ENCODE measurements at regions not wholly inside any gene's neighbourhood (a gene's known extent, or its start where the extent isn't known, plus 50 kb on each side); places are given as distances from the start of the nearest gene placed in this dataset.

- TF ChIP-seq POLR2A (IDR thresholded peaks at IDR 0.05; ENCODE audit: low read length) = no peak
- DNase-seq = no peak
These were observed 131.1 kb upstream of the NCAM1 start for GRCh38 chr11:112829971-112830654.

- no peak for DNase-seq
- TF ChIP-seq GATA1 (IDR thresholded peaks at IDR 0.05; ENCODE audit: low read depth, low read length) (no peak), POLR2A (IDR thresholded peaks at IDR 0.05; ENCODE audit: low read length) (no peak)
These were observed 130.2 kb upstream of the NCAM1 start for GRCh38 chr11:112831041-112831440.

GRCh38 chr11:112831969-112832766 is 129.1 kb upstream of the NCAM1 start:
- DNase-seq = no peak
- TF ChIP-seq GATA1 (IDR thresholded peaks at IDR 0.05; ENCODE audit: low read depth, low read length) (no peak), POLR2A (IDR thresholded peaks at IDR 0.05; ENCODE audit: low read length) (no peak)

- TF ChIP-seq POLR2A (IDR thresholded peaks at IDR 0.05; ENCODE audit: low read length) = no peak
- no peak for DNase-seq
These were observed 126.9 kb upstream of the NCAM1 start for GRCh38 chr11:112834277-112834755.

- DNase-seq = no peak
- TF ChIP-seq POLR2A (IDR thresholded peaks at IDR 0.05; ENCODE audit: low read length) (no peak), GATA1 (IDR thresholded peaks at IDR 0.05; ENCODE audit: low read depth, low read length) (no peak)
These were observed 125.5 kb upstream of the NCAM1 start for GRCh38 chr11:112835591-112836255.

- TF ChIP-seq GATA1 (IDR thresholded peaks at IDR 0.05; ENCODE audit: low read depth, low read length) (no peak), POLR2A (IDR thresholded peaks at IDR 0.05; ENCODE audit: low read length) (no peak)
- no peak for DNase-seq
These were observed 125.0 kb upstream of the NCAM1 start for GRCh38 chr11:112836256-112836602.

- DNase-seq = no peak
- TF ChIP-seq GATA1 (IDR thresholded peaks at IDR 0.05; ENCODE audit: low read depth, low read length) = no peak
- TF ChIP-seq POLR2A (IDR thresholded peaks at IDR 0.05; ENCODE audit: low read length) = no peak
These were observed 123.9 kb upstream of the NCAM1 start for GRCh38 chr11:112837162-112837826.

- TF ChIP-seq POLR2A (IDR thresholded peaks at IDR 0.05; ENCODE audit: low read length) = no peak
- no peak for TF ChIP-seq GATA1 (IDR thresholded peaks at IDR 0.05; ENCODE audit: low read depth, low read length)
- DNase-seq = no peak
These were observed 122.2 kb upstream of the NCAM1 start for GRCh38 chr11:112839051-112839450.

GRCh38 chr11:112841729-112842128 is 119.5 kb upstream of the NCAM1 start:
- TF ChIP-seq GATA1 (IDR thresholded peaks at IDR 0.05; ENCODE audit: low read depth, low read length) (no peak), POLR2A (IDR thresholded peaks at IDR 0.05; ENCODE audit: low read length) (no peak)
- DNase-seq = no peak

GRCh38 chr11:112842151-112842550 is 119.1 kb upstream of the NCAM1 start:
- TF ChIP-seq POLR2A (IDR thresholded peaks at IDR 0.05; ENCODE audit: low read length) = no peak
- no peak for TF ChIP-seq GATA1 (IDR thresholded peaks at IDR 0.05; ENCODE audit: low read depth, low read length)
- DNase-seq = no peak

GRCh38 chr11:112844517-112844916 is 116.7 kb upstream of the NCAM1 start:
- TF ChIP-seq POLR2A (IDR thresholded peaks at IDR 0.05; ENCODE audit: low read length) = no peak
- no peak for TF ChIP-seq GATA1 (IDR thresholded peaks at IDR 0.05; ENCODE audit: low read depth, low read length)
- DNase-seq = no peak

GRCh38 chr11:112847568-112847967 is 113.7 kb upstream of the NCAM1 start:
- DNase-seq = no peak
- TF ChIP-seq POLR2A (IDR thresholded peaks at IDR 0.05; ENCODE audit: low read length) (no peak), GATA1 (IDR thresholded peaks at IDR 0.05; ENCODE audit: low read depth, low read length) (no peak)

GRCh38 chr11:112852143-112852866 is 108.9 kb upstream of the NCAM1 start:
- TF ChIP-seq GATA1 (IDR thresholded peaks at IDR 0.05; ENCODE audit: low read depth, low read length) = no peak
- TF ChIP-seq POLR2A (IDR thresholded peaks at IDR 0.05; ENCODE audit: low read length) = no peak
- no peak for DNase-seq

Measured in erythroblast (primary cell).